Activated CD4-positive, alpha-beta T cell treated with anti-CD3 and anti-CD28 coated beads, Interleukin-2, amount 50 U/mL, for 16 hours (primary cell): ENCODE measurements at regions not wholly inside any gene's neighbourhood (a gene's known extent, or its start where the extent isn't known, plus 50 kb on each side); places are given as distances from the start of the nearest gene placed in this dataset.

Experiments used
- DNase-seq: peaks from one replicate; pipeline ENCODE4 v3.0.0-alpha.2; 2020

DNA sequence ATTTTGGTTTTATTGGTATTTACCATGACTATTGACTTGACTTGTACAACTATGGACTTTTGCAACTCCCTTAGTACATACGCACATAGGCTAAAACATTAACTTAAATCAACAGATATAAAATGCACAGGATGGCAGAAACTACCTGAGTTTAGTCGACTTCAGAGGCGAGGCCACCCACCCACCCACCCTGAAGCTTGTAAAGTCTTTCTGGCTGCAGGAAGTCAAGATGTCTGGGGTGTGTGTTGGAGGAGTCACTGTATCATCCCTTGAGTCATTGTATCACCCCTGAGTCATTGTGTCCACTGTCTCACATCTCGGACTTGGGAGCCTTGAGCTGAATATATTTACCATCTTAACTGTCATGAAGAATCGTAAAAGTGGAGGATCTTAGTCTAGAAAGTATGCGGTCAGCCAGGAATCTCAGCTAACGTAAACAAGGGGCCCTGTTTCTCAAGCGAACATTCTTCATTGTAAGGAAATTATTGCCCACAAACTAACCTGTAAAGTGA is 140.0 kb upstream of the ST6GAL2 start:
- no peak for DNase-seq

DNA sequence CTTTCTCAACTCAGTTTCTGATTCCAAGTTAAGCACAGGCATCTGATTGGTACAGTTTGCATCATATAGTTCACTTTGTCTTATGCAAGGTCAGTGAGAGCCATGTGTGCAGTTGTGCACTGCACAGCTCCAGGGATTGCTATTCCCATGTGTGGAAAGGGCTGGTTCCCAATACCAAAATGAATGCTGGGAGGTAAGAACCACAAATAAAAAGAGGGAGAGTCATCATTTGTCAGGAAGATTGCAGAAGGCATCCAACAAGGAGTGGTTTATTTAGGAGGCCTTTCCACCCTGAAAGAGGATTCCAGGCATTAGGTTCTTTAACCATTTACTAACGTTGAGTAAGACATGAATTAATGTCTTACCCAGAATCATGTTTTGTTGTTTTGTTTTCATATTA is 141.2 kb upstream of the ST6GAL2 start:
- DNase-seq, result no peak

DNA sequence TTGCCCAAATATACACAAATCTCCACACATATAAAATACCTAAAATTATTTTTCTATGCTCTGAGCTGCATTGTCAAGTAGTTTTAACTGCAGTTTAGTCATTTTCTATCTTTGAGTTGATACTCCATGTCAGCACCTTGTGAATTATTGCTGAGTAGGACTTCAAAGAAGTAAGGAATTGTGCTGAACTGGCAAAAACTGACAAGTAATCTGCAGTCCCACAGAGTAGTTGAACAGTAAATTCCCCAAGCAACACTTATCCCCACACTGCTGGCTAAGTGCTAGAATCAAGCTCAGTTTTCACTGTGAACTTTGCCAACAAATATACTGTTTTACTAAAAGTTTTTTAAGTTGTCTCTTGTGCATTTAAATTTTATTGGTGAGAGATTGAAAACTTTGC is 141.8 kb upstream of the ST6GAL2 start:
- no peak for DNase-seq

DNA sequence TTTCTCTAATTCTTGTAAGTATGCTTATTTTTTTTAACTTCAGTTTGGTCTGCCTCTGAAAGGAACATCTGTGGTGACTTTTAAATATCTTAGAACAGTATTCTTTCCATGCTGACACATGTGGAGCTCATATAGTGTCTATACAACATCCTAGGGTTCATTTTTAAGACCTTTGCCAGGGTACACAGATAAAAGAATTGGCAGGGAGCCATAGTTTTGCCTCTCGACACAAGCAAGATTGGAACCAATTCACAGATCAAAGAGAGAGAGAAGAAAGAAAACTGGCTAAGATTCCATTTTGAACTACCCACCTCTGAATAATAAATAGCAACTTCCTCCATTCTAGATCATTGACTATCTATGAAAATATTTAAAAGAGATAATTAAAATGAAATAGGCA is 142.7 kb upstream of the ST6GAL2 start:
- no peak for DNase-seq

DNA sequence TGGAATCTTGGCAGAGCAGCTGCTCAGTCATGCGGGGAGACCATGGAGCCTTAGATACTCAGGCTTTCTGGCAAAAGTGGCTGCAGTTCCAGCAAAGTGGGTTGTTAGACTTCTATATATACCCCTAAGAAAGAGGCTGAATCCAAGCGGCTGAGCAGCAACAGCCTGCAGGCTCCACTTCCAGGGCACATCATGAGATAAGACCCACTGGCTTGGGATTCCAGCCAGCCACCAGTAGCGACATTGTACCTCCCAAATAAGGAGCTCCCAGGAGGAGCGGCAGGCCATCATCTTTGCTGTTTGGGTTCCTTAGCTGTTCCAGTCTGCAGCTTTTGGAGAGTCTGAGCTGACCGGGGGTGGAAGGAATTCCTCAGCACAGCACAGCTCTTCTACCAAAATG is 150.3 kb upstream of the ST6GAL2 start:
- no peak for DNase-seq

DNA sequence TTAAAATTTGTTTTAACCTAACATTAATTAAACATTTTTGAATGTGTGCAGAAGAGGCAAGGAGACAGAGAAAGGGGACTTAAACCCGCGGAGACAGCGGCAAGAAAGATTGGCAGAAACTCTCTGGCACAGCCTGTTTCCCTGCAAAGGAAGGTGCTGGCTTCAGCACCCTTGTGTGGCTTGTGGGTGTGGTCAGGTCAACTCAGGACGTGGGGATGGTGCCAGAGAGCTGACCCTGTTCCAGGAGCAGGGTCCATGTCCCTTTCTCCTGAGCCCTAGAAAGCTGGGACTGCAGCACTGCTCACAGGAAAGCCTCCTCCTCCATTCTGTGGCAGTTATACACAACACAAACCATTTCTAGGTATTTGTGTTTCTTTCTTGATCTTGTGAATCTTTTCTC is 176.2 kb upstream of the ST6GAL2 start:
- DNase-seq, result no peak

DNA sequence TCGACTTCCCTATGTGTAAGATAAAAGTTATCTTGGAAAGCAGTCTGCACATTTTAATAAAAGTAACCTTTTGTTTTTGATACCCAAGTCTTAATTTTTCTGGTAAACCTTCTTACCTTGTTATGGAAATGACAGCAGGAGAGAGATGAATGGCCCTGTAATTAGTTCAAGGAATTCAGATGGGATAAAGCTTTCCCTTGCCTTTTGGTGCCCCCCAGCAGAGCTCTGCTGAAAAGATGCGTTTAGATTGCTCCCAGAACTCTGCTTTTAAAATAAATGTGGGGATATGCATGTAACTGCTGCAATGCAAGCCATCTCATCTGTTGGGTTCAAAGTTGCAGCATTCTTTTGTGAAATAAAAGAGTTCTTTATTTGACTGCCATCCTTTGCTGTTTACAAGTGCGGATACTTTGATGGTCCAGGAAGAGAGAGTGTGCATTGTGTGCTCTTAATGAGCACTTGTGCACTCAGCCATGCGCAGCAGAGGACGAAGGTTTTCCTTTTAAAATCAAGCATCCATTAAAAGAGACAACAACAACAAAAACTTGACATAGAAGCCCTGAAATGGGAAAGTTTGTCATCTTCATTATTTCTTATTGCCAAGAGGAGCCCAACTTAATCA is 176.7 kb upstream of the ST6GAL2 start:
- DNase-seq, result no peak

DNA sequence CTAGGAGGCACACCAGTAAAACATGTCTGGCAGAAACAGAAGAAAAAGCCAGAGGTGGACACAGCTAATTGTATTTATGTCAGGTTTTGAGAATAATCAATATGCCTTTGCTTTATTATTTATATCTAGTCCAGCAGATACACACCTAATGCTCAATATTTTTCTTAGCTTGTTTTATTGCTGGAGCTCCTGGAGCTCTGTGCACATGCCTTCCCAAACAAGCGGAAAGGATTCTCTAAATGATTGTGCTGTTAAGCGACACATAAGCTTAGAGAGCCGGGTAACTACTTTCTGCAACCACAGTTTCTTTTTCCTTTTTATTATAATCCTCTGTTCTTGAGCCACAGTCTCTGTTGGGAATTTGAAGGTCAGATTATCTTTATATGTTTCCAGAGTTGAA is 177.3 kb upstream of the ST6GAL2 start:
- no peak for DNase-seq

DNA sequence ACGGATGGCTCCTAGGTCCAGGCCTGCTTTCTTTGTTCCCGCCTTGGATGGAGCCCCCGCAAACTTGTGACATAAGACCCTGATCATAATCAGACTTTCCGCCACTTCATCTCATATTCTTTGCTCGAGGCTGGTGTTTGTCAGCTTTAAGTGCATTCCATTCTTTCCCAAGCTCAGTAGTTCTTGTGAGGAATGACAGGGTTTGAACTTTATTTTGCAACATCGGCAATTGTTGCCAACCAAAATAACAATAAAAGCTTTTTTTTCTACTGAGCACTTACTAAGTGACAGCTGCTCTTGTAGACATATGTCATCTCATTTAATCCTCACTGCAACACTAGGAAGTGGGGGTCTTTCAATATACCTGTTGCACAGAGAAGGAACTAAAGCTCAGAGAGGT is 178.8 kb upstream of the ST6GAL2 start:
- no peak for DNase-seq

DNA sequence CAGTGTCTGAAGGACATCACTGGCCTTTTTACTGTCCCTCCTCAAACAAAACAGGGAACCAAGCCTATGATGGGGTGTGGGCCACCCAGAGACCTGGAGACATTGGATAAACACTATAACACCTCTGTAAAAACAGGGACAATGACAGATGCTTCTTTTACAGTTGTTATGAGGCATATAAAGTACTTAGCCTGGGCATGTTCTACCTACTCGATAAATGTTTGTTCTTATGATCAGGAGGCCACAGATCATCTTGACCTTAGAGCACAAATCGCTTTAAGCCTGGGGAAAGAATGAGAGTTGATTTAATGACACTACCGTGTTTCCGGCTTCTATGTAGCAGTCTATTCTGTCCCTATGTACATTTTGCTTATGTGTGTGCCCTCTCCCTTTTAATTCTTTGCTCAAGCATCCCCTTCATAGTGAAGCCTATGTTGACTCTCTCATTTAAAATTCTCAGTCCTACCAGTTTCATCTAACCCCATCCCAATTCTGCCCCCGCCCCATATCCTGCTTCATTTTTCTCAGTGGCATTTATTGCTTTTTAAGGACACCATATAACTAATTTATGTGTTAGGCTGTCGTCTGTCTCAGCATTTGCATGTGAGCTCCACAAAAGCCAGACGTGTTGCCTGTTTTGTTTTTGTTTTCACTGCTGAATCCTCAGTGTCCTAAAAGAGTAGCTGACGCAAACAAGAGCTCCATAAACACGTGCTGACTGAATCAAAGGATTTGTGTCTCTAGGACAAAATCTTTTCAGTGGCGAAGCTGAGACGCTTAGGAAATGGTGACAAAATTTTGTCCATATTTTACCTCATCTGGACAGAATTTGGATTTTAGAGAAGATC is 182.3 kb upstream of the ST6GAL2 start:
- no peak for DNase-seq

DNA sequence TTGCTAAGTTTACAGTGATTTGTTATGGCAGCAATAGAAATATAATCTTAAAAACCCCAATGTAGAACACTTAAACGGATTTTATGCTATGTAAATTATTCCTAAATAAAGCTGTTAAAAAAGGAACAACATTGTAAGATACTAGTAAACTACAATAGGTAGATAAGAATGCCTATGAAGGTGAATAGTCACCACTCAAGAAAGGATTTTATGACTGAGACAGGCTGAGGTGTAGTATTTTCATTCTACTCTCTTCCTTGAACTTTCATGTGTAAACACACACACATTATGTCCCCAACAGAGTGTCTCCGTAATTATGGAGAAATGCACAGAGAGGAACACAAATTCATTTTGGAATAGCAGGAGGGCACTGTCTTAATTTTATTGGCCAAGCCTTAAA is 183.9 kb upstream of the ST6GAL2 start:
- DNase-seq, result no peak

DNA sequence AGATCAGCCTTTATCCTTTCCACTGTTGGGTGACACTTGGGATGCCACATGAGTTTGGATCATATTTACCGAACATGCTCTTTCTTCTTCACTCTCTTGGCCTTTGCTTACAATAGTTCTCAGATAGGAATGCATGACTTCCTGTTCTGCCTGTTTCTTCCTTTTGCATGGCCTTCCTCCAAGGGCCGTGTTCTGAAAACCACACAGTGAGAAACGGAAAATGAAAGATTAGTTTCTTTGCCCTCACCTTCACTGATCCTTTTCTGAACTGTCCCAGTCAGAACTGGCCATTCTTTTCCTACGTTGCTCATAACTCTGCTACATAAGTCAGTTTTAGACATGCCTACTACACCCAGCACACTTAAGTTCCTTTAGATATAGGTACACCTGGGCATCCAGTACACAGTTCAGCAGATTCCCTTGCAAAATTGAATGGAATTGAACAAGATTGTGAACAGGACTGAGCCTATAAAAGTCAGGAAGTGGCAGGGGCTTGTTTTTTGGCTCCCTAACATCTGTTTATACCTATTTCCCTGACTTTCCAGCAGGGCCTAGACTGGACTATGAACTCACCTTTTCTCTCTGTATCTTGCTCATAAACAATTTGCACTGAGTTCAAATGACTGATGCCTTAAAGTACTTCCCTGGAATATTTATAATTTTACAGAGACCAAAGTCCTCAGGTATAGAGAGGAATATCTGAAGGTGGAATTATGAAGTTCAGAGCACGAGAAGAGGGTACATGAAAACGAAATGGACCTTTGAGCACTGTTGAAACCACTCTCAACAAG is 186.4 kb upstream of the ST6GAL2 start:
- DNase-seq, result no peak

DNA sequence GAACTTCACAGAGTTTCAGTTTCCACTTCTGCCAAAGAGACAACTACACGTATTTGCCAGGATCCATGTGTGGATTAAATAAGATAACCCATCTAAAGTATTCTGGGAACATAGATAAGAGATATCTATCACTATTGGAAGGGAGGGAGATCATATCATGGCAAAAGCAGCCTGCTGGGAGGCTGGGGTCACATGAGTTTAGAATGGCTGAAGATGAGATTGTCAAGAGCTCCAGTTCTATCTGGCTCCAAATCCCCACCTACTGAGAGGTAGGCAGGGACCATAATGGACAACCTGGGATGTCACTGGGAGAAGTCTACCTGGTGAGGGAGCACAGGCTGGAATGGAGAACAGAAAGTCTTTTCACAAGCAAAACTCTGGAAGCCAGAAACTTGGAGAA is 192.6 kb upstream of the ST6GAL2 start:
- DNase-seq, result no peak

DNA sequence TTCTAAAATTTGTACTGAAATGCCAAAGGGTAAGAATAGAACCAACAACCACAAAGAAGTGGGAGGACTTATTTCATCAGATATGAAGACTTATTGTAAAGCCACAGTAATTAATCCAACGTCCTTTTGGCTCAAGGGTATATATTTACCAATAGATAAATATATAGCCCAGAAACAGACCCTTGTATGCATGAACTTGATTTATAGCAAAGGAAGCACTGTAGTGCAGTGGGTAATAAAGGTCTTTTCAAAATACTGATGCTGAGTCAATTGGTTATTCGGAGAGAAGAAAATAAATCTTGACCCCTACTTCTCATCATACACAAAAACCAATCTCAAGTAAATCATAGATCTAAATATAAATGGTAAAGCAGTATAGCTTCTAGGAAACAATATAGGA is 200.5 kb upstream of the ST6GAL2 start:
- no peak for DNase-seq

DNA sequence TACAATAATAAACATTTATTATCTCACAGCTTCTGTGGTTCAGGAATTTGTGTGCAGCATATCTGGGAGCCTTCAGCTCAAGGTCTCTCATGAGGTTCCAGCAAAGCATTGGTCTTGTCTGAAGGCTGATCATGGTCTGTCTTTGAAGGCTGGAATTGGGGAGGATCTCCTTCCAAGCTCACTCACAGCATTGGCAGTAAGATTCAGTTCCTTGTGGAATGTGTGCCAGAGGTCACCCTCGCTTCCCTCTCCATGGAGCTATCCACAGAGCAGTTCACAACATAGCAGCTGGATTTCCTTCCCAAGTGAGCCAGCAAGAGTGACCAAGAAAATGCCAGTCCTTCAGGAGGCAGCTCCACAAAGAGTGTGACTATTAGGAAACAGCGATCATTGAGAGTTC is 202.2 kb upstream of the ST6GAL2 start:
- DNase-seq, result no peak

DNA sequence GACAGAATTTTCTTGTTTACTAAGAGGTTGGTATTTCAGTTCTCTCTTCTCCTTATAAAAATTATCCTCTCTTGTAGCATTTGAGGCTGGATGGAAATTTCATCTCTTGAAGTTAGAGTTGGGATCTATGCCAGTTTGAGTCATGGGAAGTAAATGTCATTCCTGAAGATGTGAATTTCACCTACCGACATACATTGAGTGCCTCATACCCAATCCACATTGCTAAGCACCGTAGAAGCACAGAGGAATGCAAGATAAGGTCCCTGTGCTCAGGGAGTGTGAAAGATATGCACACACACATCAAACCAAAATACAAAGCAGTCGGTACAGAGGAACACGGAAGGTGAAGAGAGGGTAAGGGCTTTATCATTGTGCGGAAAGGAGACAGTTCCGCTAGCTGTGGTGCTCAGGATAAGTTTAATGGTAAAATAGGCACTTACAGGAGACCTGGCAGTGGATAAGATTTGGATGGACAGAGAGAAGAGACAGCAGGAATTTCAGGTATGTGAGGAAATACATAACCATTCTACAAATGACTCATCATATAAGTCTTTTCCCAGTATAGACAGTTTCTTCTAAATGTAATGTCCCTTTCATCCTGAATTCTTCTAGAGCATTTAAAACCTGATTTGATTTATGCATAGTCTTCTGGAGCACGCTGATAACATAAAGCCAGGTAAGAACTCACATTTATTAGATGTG is 205.3 kb upstream of the ST6GAL2 start:
- no peak for DNase-seq

DNA sequence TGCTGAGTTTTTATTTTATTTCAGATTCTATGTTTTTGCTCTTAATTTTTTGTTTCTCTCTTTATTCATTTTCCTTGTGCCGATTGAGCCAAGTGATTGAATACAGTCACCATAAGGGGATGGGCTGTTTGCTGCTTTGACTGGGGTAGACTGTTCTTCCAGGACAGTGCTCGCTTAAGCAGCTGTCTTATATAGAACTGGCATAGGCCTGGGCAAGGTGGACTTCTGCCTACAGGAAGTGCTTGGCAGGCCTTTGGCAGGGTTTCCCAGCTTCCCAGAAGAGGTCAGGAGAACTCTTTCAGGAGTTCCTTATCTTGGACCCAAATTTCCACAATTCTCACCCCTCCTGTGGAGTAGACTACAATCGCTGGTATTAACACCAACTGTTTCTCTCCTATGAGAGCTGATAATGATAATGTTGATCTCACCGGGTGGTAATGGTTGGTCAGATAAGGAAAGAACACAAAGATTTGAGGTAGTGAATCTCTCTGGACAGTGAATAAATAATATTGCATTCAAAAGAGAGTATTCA is 207.5 kb upstream of the ST6GAL2 start:
- DNase-seq, result no peak

DNA sequence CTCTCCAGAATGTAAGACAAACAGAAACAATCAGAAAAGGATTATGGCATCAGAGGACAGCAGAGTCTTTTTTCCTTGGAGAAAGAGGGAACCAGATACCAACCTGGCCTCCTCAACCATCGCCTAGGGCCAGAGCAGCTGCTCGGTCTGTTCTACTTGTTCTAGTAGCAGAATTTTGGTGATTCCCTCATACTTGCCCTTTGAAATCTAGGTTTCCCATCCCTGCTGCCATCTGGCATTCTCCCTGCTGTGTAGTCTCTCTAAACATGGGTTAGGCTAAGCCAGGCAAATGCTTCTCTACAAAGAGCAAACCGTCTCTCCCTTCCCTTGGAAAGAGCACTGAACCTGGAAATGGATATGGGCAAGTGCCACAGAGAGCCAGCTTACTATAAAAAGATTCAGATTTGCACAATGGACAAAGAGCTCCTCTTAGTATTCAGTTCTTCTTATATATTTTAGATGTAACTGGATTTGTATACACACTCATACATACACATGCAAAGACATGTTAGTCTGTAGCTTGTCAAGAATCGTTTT is 208.6 kb upstream of the ST6GAL2 start:
- no peak for DNase-seq

DNA sequence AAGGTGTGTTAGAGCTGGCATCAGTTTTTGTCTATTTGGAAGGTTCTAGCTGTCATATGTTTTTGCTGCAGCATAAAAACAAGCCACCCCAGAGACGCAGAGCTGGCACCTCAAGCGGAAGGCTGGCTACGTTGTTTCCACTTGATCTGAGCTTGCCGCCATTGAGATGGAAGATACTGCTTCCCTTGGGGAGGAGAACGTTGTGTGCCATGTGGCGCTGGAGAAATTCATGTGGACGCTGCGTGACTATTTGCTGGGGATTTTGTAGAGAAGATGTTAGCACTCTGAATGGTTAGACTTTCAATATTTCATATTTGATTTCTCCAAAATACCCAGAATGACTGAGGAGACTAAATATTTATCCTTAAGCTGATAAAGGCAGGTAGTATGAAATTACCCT is 216.2 kb upstream of the ST6GAL2 start:
- no peak for DNase-seq

DNA sequence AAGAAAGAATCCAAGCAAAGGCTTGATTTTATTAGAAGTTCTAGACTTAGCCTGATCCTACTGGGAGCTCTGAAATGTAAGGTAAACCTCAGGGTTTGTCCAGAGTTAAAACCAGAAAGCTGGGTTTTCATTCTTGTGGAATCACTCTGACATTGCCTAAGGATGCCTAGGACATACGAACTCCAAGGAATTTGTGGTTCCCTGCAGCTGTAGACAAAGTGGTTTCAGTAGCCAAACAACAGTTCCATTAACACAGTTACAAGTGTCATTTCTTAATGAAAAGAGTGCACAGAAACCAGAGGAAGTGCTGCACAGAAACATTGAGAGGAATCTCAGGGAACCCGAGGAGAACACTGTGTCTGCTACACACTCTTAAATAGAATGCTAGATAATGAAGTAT is 221.4 kb upstream of the ST6GAL2 start:
- no peak for DNase-seq

DNA sequence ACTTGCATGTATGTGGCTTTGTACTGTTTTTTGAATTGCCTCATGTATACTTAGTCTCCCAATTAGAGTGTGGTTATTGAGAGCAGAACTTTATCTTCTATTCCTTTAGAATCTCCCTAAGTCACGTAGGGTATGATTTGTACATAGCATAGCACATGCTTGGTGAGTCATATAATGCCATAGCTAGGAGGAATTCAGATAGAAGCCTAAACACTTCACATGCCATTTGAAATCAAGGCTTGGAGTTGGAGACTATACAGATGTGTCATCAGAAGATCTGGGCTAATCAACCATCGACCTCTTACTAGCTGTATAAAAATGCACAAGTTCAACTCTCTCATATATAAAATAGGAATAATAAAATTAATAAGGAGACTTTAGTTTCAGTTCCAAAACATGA is 222.6 kb upstream of the ST6GAL2 start:
- DNase-seq, result no peak

DNA sequence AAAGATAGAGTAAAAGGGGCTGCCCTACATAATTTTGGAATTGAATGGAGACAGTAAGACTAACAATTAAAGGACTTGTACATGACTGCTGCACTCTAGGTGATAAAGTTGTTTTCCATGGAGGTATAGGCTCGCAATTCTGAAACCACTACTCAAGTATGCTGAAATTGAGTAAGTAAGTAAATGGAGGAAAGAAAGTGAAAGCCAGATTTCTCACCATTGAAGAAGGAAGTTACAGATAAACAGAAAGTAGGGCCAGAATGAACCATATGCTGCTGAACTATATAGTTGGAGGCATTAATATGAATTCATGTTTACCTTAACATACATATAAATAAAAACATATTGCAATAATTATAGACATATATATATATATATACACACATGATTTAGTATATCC is 225.7 kb upstream of the ST6GAL2 start:
- DNase-seq, result no peak

DNA sequence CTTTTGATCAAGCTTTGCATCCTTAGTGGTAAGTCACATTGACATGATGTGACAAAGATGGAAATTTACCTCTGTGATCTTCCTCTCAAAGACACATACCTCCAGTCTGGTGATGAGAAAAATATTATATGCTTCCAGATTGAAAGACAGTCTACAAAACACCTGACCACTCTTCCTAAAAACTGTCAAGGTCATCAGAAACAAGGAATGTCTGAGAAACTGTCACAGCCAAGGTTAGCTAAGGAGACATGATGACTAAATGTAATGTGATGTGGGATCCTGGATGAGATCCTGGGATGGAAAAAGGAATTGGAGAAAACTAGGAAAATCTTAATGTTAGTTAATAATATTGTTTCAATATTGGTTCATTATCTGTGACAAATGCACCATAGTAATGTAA is 226.6 kb upstream of the ST6GAL2 start:
- no peak for DNase-seq
